ENCODE measurements at regions not wholly inside any gene's neighbourhood (a gene's known extent, or its start where the extent isn't known, plus 50 kb on each side); places are given as distances from the start of the nearest gene placed in this dataset.

DNA sequence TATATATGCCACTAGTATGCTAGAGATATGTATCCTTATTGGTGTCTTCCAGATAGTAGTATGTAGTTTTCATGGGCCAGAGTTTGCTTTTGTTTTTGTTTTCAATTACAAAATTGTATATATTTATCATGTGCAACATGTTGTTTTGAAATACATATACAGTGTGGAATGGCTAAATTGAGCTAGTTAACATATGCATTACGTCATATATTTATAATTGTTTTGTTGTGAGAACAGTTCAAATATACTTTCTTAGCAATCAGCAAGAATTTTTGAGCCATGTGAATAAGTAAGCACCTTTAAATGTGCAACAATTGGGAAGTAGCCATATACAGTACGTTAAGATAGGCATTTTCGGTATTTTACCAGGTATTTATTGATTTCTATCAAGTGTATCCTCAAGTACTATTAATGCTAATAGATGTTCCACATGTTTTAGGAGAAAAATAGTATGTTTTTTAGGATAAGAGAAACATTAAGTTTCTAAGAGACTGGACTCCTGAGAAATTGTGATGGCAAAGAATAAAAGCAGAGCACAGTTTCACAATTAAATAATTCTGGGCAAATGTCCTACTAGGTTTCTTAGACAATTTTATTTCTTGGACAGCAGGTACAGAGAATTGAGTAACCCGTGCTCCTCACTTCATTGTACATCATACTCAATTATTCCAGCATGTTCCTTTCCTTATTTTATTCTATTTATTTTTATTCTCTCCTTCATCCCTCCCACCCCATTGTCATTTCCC, 60.5 kb upstream of the SLC5A12 start:
- Histone ChIP-seq H3K36me3 (no peaks in the 10 kb centered on the region), H3K4me3 (no peak overlapping the region), H3K27me3 (no peaks in the 10 kb centered on the region), H3K4me1 (peaks cover 0 to 23% (median 8%) of the 10 kb centered on the region in 4 donors), H3K27ac (no peak overlapping the region), H3K9me3 (peaks cover 0 to 12% (median 6%) of the 10 kb centered on the region in 3 donors)
- TF ChIP-seq, protein P1, sequence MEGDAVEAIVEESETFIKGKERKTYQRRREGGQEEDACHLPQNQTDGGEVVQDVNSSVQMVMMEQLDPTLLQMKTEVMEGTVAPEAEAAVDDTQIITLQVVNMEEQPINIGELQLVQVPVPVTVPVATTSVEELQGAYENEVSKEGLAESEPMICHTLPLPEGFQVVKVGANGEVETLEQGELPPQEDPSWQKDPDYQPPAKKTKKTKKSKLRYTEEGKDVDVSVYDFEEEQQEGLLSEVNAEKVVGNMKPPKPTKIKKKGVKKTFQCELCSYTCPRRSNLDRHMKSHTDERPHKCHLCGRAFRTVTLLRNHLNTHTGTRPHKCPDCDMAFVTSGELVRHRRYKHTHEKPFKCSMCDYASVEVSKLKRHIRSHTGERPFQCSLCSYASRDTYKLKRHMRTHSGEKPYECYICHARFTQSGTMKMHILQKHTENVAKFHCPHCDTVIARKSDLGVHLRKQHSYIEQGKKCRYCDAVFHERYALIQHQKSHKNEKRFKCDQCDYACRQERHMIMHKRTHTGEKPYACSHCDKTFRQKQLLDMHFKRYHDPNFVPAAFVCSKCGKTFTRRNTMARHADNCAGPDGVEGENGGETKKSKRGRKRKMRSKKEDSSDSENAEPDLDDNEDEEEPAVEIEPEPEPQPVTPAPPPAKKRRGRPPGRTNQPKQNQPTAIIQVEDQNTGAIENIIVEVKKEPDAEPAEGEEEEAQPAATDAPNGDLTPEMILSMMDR (IDR thresholded peaks at IDR 0.05): no peak
- intact Hi-C loops (cut with DNase I; ENCODE audit: low total_unique reads): no loop called here
- no peak for DNase-seq

DNA sequence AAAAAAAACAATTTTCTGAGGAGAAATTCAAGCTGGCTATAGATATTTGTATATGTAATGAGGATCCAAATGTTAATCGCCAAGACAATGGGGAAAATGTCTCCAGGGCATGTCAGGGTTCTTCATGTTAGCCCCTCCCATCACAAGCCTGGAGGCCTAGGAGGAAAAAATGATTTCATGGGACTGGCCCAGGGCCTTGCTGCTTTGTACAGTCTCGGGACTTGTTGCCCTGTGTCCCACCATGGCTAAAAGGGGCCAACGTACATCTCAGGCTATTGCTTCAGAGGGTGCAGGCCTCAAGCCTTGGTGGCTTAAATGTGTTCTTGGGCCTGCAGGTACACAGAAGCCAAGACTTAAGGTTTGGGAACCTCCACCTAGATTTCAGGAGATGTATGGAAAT, 62.1 kb upstream of the SLC5A12 start:
- Histone ChIP-seq H3K4me3 (no peak overlapping the region), H3K27ac (no peak overlapping the region)

DNA sequence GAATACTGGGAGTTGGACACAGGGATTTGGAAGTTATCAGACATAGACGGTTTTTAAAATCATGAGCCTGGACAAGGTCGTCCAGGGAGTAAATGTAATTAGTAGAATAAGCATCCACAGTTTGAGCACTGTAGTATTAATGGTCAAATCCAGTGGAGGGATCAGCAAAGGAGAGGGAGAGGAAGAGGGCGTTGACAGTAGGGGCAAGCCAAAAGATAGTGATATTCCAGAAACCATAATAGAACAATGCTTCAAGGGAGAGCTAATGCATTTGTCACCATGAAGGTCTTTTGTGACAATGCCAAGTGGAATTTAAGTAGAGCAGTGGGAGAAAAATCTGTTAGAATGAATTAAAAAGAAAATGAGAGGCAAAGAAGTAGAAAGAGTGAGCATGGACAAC, 68.9 kb upstream of the SLC5A12 start:
- Histone ChIP-seq H3K4me1 (no peaks in the 10 kb centered on the region), H3K36me3 (no peaks in the 10 kb centered on the region), H3K27me3 (no peaks in the 10 kb centered on the region)

More for the DNA sequence above, 62.1 kb upstream of the SLC5A12 start:
- H3K36me3 ChIP-seq: no peaks in the 10 kb centered on the region
- DNase-seq: no peak
- intact Hi-C loops (cut with DNase I; ENCODE audit: low total_unique reads): no loop called here
- no peaks in the 10 kb centered on the region for H3K27me3 ChIP-seq
- peaks cover 0 to 12% (median 6%) of the 10 kb centered on the region in 3 donors for H3K9me3 ChIP-seq
- TF ChIP-seq, protein P1 (IDR thresholded peaks at IDR 0.05): no peak
- peaks cover 0 to 14% (median 4%) of the 10 kb centered on the region in 4 donors for H3K4me1 ChIP-seq

DNA sequence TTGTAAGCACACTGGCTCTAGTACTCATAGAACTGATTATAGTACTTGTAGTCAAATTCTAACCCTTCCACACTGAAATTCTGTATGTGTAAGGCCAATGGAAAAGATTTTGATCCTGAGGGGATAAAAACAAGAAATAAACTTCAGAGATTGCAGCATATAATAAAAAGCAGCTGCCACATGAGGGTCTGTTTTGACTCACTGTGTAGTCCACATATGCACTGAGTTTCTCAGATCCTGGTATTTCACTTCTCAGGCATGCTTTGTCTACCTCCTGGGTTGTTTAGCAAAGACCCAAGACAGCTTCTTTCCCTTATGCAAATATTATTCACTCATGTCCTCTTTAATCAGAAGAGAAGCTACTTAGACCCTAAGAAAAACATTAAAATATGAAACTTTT, 71.1 kb upstream of the SLC5A12 start:
- intact Hi-C loops (cut with DNase I; ENCODE audit: low total_unique reads): no loop called here
- DNase-seq: no peak
- Histone ChIP-seq H3K27ac (no peak overlapping the region), H3K4me1 (no peaks in the 10 kb centered on the region), H3K27me3 (no peaks in the 10 kb centered on the region), H3K4me3 (no peak overlapping the region), H3K9me3 (no peaks in the 10 kb centered on the region), H3K36me3 (no peaks in the 10 kb centered on the region)
- TF ChIP-seq, protein P1 (IDR thresholded peaks at IDR 0.05): no peak

More for the DNA sequence above, 68.9 kb upstream of the SLC5A12 start:
- intact Hi-C loops (cut with DNase I; ENCODE audit: low total_unique reads): no loop called here
- TF ChIP-seq, protein P1 (IDR thresholded peaks at IDR 0.05): no peak
- Histone ChIP-seq H3K27ac (no peak overlapping the region), H3K9me3 (no peaks in the 10 kb centered on the region), H3K4me3 (no peak overlapping the region)
- DNase-seq: no peak

DNA sequence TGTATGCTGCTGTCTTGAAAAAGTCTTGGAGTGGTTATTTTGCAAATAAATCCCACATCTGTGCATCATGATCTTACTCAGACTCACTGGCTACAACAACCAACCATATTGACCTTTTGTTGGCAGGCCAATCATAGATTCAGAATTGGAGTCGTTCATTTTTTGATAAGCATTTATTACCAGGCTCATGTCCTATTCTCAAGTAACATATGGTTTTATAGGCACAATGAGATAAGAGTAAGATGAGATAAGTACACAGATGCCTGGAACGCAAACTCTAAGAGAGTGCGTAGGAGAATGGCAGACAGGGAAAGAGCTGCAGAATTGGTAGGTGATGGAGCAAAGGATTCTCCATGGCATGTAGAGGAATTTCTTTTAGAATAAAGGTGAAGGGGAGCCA, 71.6 kb upstream of the SLC5A12 start:
- no peak for DNase-seq
- H3K4me3 ChIP-seq: no peak overlapping the region
- H3K27ac ChIP-seq: no peak overlapping the region
- no peaks in the 10 kb centered on the region for H3K27me3 ChIP-seq
- intact Hi-C loops (cut with DNase I; ENCODE audit: low total_unique reads): no loop called here
- H3K36me3 ChIP-seq: no peaks in the 10 kb centered on the region
- H3K9me3 ChIP-seq: no peaks in the 10 kb centered on the region
- TF ChIP-seq, protein P1 (IDR thresholded peaks at IDR 0.05): no peak
- H3K4me1 ChIP-seq: no peaks in the 10 kb centered on the region
